ENCODE measurements at regions not wholly inside any gene's neighbourhood (a gene's known extent, or its start where the extent isn't known, plus 50 kb on each side); places are given as distances from the start of the nearest gene placed in this dataset.

DNA sequence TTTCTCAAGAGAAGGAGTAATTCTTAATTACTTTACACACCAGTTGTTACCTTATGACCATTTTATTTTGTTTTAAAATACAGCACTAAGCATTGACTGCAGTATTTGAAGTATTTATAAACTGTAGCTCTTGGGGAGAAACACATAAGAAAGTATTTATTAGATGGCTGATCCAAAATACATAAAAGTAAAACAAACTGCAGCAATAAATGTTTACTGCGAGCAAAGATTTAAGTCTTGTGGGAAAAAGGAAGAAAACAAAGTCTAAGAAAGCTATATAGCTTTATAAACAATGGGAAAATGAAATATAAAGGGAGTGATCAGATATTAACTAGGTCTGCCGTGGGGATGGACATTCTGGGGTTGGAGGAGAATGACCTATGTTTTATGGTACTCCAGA is 347.2 kb upstream of the ZC3H15 start:
- TF ChIP-seq, protein P1, sequence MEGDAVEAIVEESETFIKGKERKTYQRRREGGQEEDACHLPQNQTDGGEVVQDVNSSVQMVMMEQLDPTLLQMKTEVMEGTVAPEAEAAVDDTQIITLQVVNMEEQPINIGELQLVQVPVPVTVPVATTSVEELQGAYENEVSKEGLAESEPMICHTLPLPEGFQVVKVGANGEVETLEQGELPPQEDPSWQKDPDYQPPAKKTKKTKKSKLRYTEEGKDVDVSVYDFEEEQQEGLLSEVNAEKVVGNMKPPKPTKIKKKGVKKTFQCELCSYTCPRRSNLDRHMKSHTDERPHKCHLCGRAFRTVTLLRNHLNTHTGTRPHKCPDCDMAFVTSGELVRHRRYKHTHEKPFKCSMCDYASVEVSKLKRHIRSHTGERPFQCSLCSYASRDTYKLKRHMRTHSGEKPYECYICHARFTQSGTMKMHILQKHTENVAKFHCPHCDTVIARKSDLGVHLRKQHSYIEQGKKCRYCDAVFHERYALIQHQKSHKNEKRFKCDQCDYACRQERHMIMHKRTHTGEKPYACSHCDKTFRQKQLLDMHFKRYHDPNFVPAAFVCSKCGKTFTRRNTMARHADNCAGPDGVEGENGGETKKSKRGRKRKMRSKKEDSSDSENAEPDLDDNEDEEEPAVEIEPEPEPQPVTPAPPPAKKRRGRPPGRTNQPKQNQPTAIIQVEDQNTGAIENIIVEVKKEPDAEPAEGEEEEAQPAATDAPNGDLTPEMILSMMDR (IDR thresholded peaks at IDR 0.05): no peak
- TF ChIP-seq EZH2 (IDR thresholded peaks at IDR 0.05; ENCODE audit: borderline replicate concordance, insufficient read depth, low read depth, low read length, poor library complexity, severe bottlenecking): no peak
